D341Med (cell line): ENCODE measurements at regions not wholly inside any gene's neighbourhood (a gene's known extent, or its start where the extent isn't known, plus 50 kb on each side); places are given as distances from the start of the nearest gene placed in this dataset.

ENCODE experiments used
- DNase-seq: peaks from one replicate; pipeline ENCODE4 v3.0.0; 2012; ENCODE audit warnings: low spot score

GRCh38 chr1:81151206-81151605 lies 649.5 kb upstream of the ADGRL2 start:
- DNase-seq, result no peak

GRCh38 chr1:81149649-81150325 lies 650.9 kb upstream of the ADGRL2 start:
- DNase-seq, result no peak

GRCh38 chr1:81144240-81144825 lies 656.4 kb upstream of the ADGRL2 start:
- DNase-seq, result no peak

GRCh38 chr1:81142099-81142826 lies 658.5 kb upstream of the ADGRL2 start:
- DNase-seq, result no peak

GRCh38 chr1:81135524-81135923 lies 665.2 kb upstream of the ADGRL2 start:
- DNase-seq, result no peak

- DNase-seq, result no peak
These were observed 671.0 kb upstream of the ADGRL2 start for GRCh38 chr1:81129776-81130175.

GRCh38 chr1:81129366-81129765 lies 671.4 kb upstream of the ADGRL2 start:
- no peak for DNase-seq

GRCh38 chr1:81128079-81128478 lies 672.7 kb upstream of the ADGRL2 start:
- DNase-seq, result no peak

GRCh38 chr1:81126989-81127581 lies 673.6 kb upstream of the ADGRL2 start:
- DNase-seq, result no peak

GRCh38 chr1:81125672-81126071 lies 675.1 kb upstream of the ADGRL2 start:
- no peak for DNase-seq

- DNase-seq, result no peak
These were observed 679.4 kb upstream of the ADGRL2 start for GRCh38 chr1:81121306-81121705.

- DNase-seq, result no peak
These were observed 681.4 kb upstream of the ADGRL2 start for GRCh38 chr1:81119319-81119718.

GRCh38 chr1:81118550-81118949 lies 682.2 kb upstream of the ADGRL2 start:
- no peak for DNase-seq

- no peak for DNase-seq
These were observed 685.3 kb upstream of the ADGRL2 start for GRCh38 chr1:81115422-81115821.

GRCh38 chr1:81114191-81114590 lies 686.5 kb upstream of the ADGRL2 start:
- no peak for DNase-seq

- no peak for DNase-seq
These were observed 687.0 kb upstream of the ADGRL2 start for GRCh38 chr1:81113688-81114087.

GRCh38 chr1:81111818-81112217 lies 688.9 kb upstream of the ADGRL2 start:
- no peak for DNase-seq

GRCh38 chr1:81109038-81109437 lies 691.7 kb upstream of the ADGRL2 start:
- no peak for DNase-seq

- DNase-seq, result no peak
These were observed 702.9 kb upstream of the ADGRL2 start for GRCh38 chr1:81097860-81098259.

- DNase-seq, result no peak
These were observed 727.2 kb upstream of the ADGRL2 start for GRCh38 chr1:81073580-81073979.

- DNase-seq, result no peak
These were observed 728.6 kb upstream of the ADGRL2 start for GRCh38 chr1:81071969-81072753.
